Mucosa of gallbladder (tissue), 1 donor: ENCODE measurements at regions not wholly inside any gene's neighbourhood (a gene's known extent, or its start where the extent isn't known, plus 50 kb on each side); places are given as distances from the start of the nearest gene placed in this dataset.
A peak's percentile ranks its signal among the peaks of the same experiment; 100 is the strongest.

Experiments used
- DNase-seq: peaks from one replicate; pipeline ENCODE4 v3.0.0-alpha.2; 2020; ENCODE audit warnings: low spot score
- donor health status: DM: no; HTN: no; CAD: no.

DNA sequence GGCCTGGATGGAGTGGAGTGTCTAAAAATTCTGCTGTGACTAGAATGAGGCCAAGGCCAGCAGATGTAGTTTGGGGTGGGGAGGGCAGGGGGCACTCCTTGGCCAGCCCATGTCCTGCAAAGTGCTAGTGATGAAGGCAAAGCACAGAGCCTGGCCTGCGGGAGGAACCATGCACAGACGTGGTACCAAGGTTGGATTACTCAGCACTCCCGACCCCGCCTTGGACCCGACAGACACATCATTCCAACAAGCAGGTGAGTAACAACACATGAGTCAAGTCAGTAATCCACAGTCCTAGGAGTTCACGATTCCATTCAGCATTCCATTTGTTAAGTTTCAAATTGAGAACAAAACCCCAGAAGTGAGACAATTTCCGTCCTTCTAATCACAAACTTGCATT lies 317.3 kb downstream of the TCERG1L start:
- DNase-seq = no peak

- no peak for DNase-seq
Observed at GRCh38 chr10:130994845-130995244, 316.7 kb downstream of the TCERG1L start.

DNA sequence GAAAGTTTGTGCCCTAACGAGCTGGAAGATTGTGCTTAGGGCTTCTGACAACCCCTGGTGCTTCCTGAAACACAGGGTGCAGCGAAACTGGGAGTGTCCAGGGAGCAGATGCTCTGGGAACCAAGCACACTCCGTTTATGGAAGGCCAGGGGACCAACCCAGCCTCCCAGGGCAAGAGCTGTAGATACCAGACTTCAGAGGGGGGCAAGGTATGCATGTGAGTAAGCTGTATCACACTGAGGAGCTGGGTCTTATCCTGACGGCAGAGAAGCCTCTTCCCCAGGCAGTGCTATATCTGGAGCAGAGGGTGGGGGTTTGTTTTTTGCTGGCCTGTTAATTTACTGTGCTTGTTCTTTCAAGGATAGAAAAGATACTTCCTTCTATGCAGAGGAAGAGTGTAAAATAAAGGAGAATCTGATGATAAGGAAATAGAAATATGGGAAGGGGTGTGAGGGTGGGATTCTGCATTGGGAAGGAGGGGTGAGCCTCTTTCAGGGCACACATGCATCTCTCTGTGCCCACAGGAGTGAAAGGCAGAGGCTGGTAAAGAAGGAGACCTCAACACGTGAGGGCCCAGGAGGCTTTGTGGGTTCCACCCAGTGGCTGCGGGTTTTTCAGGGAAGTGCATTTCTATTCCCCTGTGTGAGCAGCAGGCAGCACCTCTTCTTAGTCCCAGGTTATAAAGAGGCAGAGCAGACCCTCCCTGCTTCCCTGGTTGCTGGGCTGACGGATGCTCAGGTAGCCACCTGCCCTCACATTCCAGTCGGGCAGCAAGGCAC lies 314.1 kb downstream of the TCERG1L start:
- DNase-seq = no peak

GRCh38 chr10:130998046-130998435 lies 313.5 kb downstream of the TCERG1L start:
- DNase-seq = no peak

DNA sequence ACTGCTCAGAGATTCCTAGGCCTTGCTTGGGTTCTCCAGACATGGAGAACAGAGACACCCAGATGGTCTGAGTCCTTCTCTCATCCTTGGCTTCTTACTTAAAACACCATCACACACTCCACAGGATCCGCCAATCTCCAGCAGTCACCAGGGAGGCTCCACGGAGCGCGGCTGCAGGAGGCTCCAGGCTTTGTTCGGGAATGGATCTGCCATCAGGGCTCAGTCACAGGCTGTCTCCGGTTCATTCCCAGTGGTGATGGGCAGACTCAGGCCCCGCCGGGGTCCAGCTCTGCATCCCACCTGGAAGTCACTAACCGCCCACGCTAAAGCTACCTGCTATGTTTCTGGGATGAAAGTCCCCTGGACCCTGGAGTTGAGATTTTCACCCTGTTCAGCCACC lies 312.9 kb downstream of the TCERG1L start:
- DNase-seq = no peak

DNA sequence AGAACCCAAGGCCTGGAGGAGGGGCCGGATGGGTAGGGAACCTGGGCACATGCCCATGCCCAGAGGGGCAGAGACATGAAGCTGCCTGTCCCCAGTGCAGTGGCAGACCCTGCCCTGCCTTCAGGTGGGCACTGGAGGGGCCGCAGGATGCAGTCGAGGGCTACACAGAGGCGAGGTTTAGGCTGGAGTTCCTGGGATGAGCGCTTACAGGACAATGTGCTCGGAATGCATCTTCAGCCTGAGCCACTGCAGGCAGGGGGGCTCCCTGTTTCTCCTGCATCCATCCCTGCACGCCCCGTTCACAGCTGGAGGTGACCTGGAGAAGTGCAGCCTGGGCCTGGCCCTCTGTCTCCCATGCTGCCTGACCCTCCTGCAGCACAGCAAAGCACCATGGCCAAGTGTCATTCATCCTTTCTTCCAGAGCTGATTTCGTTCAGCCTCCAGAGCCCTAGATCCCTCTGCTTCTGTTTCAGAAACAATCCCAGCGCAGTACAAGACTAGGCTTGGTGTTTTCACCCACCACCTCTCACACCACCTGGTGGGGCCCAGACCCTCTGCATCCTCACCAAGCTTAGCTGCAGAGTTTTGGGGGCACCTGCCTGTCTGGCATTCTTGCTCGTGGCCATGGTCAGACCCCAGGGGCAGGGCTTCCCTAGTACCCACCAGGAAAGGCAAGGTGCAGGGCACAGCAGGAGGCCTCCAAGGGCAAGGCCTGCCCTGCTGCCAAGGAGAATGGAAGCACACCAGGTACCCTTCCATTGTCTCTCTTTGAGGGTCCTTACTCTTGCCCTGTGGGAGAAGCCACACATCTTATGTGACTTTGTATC lies 311.9 kb downstream of the TCERG1L start:
- no peak for DNase-seq

- no peak for DNase-seq
Observed at GRCh38 chr10:131000244-131000643, 311.3 kb downstream of the TCERG1L start.

GRCh38 chr10:131000743-131001142 lies 310.8 kb downstream of the TCERG1L start:
- DNase-seq = no peak

DNA sequence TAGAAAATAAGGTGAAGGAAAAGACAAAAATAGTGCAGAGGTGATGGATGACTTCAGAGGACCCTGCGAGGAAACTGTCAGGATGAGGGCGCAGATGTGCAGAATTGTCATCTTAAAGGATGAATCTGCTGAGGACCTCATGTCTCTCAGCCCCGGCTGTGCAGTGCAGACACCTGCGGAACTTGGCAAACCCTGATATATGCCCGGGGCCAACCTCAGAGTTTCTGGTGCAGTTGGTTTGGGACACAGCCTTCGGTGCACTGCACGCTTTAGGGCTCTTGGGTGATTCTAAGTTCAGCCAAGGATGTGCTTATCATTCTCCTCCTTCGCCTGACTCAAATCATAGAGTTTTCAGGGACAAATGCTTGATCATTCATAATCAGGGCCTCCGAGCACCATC lies 310.1 kb downstream of the TCERG1L start:
- DNase-seq = peak; percentile 7

DNA sequence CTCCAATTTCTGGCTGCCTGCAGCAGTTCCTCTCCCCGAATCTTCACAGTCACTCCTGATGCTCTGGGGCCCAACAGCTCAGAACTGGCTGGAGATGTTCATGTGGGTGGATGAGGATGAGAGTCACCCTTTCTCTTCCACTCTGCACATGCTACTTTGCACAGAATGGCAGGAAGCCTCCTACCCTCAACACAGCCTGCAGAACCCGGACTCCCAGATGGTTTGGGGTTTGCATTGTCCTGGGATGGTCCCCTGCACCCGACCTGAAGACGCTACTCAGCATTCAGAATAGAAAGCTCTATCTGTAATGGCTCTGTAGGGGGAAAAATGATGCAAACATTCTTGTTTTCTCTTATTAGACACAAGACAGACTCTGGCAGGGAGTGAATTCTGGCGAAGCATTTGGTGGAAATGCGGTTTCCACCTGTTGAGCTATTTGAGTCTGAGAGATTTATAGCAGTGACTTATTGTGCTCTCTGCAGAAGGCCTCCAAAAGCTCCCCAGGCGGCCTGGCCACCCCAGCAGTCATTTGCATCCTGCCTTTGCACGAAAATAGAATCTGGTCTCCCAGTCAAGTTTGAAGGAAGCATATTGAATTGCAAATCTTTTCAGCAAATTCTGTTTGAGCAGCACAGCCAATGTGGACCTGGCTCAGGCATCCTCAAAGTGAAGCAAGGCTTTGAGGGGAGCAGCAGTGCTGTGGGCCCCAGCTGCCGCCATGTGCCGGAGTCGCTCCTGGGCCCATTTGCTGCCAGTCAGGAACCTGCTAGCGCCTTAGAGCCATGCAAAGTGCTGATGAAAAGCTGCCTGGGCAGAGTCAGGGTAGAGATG lies 309.3 kb downstream of the TCERG1L start:
- DNase-seq = peak; percentile 4

DNA sequence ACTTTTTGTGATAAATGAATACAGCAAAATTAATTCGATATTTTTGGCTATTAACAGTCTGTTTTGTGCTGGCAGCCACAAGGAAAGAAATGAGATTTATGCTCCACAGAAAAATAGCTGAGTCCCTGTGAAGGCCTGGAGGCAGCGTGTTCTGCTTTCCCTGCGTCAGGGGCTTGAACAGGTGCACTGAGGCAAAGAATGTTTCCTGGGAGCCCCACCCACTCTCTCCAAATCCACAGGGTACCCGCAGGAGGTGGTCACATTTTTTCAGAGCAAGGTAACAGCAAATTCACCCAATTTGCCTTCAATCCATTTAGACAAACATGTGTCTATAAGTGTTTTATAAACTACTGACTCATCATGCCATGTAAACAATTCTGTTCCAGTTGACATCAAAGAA lies 308.1 kb downstream of the TCERG1L start:
- DNase-seq = peak; percentile 6

- no peak for DNase-seq
Observed at GRCh38 chr10:131004276-131004675, 307.2 kb downstream of the TCERG1L start.

GRCh38 chr10:131006458-131007256 lies 304.9 kb downstream of the TCERG1L start:
- no peak for DNase-seq

DNA sequence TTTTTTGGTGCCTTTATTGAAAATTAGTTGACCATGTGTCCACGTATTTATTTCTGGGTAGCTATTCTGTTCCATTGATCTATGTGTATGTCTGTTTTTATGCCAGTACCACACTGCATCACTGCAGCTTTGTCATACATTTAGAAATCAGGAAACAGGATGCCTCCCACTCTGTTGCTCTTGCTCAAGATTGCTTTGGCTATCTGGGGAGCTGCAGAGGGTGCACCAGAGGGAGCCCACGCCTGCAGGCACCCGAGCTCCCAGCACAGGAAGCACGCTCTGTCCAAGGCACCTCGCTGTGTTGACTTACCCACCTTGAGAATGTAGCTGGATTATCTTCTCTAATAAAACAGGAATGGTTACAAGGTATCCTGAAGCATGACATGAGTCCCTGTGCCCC lies 301.7 kb downstream of the TCERG1L start:
- no peak for DNase-seq

- DNase-seq = no peak
Observed at GRCh38 chr10:131010965-131011575, 300.5 kb downstream of the TCERG1L start.

DNA sequence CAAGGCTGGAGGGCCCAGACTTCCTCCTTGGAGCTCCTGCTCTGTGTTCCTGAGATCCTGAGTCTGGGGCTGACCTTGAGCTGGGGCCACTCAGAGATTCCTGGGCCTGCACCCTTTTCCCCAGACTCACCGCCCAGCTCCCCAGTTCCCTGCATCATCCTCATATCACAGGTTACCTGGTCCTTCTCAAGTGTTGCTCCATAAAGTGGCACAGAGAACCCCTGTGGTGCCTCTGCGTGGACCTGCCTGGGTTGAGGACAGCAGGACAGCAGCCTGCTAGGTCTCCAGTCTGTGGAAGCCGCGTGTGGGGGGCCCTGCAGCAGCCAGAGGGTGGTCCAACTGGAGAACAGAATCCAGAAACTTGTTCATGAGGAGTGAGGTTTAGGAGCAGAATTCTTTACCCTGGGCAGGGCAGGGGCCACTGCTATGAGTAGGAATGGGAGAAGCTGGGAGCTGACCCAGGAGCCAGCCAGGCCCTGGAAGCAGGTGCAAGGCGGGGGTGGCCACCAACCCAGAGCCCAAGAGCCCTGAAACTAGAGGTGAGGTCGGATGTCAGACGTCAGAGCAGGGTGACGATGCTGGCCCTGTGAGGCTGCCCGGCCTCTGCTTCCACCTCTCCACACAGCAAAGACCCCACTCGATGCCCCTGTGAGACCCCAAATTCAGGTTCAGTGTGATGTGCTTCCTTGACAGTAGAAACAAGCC lies 299.4 kb downstream of the TCERG1L start:
- no peak for DNase-seq

DNA sequence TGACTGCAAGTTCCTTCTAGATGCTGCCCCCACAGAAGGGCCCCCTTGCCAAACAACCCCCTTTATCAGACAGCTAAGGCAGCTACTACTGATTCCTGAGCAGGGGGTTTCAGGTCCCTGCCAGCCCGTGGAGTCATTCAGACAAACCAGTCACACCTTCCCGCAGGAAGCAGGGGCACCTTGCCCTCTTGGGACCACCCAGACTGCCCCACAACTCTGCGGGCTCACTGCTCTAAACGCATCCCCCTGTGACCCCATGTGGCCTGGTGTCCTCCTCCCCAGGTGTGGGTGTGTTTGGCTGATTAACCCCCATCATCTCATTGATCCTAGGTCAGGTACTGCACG lies 298.9 kb downstream of the TCERG1L start:
- DNase-seq = no peak

- no peak for DNase-seq
Observed at GRCh38 chr10:131013281-131013912, 298.1 kb downstream of the TCERG1L start.

DNA sequence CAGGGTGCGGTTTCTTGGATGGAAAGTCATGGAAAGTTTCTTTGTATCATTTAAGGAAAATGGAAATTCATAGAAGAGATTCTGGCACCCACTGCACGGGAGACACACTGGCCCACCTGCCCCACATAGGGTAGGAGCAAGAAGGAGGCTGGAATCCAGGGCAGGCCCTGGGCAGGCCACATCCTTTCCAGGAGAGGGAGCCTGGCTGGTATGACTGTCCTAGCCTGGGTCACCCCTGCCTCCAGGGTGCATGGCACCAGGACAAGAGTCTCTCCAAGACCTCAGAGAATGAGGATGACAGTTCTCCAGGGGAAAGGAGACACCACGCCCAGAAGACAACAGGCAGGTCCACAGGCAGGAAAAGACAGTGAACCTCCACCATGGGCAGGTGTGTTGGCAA lies 297.2 kb downstream of the TCERG1L start:
- DNase-seq = no peak

DNA sequence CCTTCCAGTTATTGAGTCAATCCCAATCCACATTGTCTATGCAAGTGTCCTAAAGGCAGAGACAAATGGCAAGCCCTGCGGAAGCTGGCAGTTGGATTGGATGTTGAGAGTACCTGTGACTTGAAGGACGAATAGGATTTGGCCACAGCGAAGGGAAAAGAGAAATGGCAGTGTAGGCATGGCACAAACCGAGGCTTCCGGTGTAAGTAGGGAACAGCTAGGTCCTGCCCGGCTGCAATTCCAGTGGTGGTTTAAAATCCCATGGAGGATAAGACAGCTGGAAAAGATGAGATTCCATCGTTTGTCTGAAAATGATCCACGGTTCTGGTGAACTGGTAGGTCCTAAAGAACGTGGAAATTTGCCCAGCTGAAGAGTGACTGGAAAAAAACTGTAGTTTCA lies 296.2 kb downstream of the TCERG1L start:
- no peak for DNase-seq
